Transverse colon (tissue), 3 donors: ENCODE measurements at regions not wholly inside any gene's neighbourhood (a gene's known extent, or its start where the extent isn't known, plus 50 kb on each side); places are given as distances from the start of the nearest gene placed in this dataset.

ENCODE experiments used
- EP300 ChIP-seq: sonication (generic); formaldehyde crosslinking; IDR thresholded peaks from one replicate; pipeline ENCODE4 v1.6.1; 2017; ENCODE audit warnings: antibody characterized with exemption, low read depth
- POLR2AphosphoS5 ChIP-seq, 3 donors: sonication (generic); formaldehyde crosslinking; IDR thresholded peaks; one replicate each; pipeline ENCODE4 v1.6.1; 2016; ENCODE audit warnings: antibody characterized with exemption in 3 of 3

- no peak for TF ChIP-seq EP300
- TF ChIP-seq POLR2AphosphoS5 (IDR thresholded peaks at IDR 0.05) = no peak
Observed at GRCh38 chr22:46092011-46092410, 58.3 kb upstream of the PPARA start.
